GM23338 (cell line): ENCODE measurements at regions not wholly inside any gene's neighbourhood (a gene's known extent, or its start where the extent isn't known, plus 50 kb on each side); places are given as distances from the start of the nearest gene placed in this dataset.

Experiments used
- ATAC-seq: fragments of 200-7000 bp; cut with Tn5 transposase; 3 replicates; pipeline ENCODE4 v1.9.1; 2020
- DNase-seq: peaks from one replicate; pipeline ENCODE4 v3.0.0-alpha.2; 2015; ENCODE audit warnings: low spot score
- H2AFZ ChIP-seq: fragments of 200-600 bp; sonication (generic); 2 replicates; pipeline ENCODE4 v1.8.0; 2016; ENCODE audit warnings: antibody characterized with exemption, mild to moderate bottlenecking, moderate library complexity
- H3F3A ChIP-seq: fragments of 200-600 bp; sonication (generic); replicated peaks from 2 replicates; pipeline ENCODE4 v1.8.0; 2017; ENCODE audit warnings: antibody characterized with exemption, mixed run types, low read depth
- H3K27ac ChIP-seq: fragments of 200-600 bp; sonication (generic); 2 replicates; pipeline ENCODE4 v1.6.1; 2016; ENCODE audit warnings: low read depth
- H3K27me3 ChIP-seq: fragments of 200-600 bp; sonication (generic); 2 replicates; pipeline ENCODE4 v1.8.0; 2016; ENCODE audit warnings: mild to moderate bottlenecking, mixed run types, moderate library complexity; ENCODE audit not compliant: insufficient read depth
- H3K36me3 ChIP-seq: fragments of 200-600 bp; sonication (generic); 2 replicates; pipeline ENCODE4 v1.8.0; 2016; ENCODE audit warnings: mild to moderate bottlenecking; ENCODE audit not compliant: insufficient read depth
- H3K4me1 ChIP-seq: fragments of 200-600 bp; sonication (generic); 2 replicates; pipeline ENCODE4 v1.8.0; 2016; ENCODE audit warnings: mild to moderate bottlenecking, moderate library complexity; ENCODE audit not compliant: insufficient read depth
- H3K4me2 ChIP-seq: fragments of 200-600 bp; sonication (generic); 2 replicates; pipeline ENCODE4 v1.7.1; 2017; ENCODE audit warnings: mixed run types
- H3K4me3 ChIP-seq: fragments of 200-600 bp; sonication (generic); 2 replicates; pipeline ENCODE4 v1.6.1; 2016; ENCODE audit warnings: mixed run types
- H3K79me2 ChIP-seq: fragments of 200-600 bp; sonication (generic); replicated peaks from 2 replicates; pipeline ENCODE4 v1.8.0; 2017; ENCODE audit warnings: mild to moderate bottlenecking; ENCODE audit not compliant: insufficient read depth
- H3K9me2 ChIP-seq: fragments of 200-600 bp; sonication (generic); 2 replicates; pipeline ENCODE4 v1.8.0; 2017; ENCODE audit not compliant: insufficient read depth
- H4K20me1 ChIP-seq: fragments of 200-600 bp; sonication (generic); replicated peaks from 2 replicates; pipeline ENCODE4 v1.8.0; 2017; ENCODE audit warnings: mild to moderate bottlenecking; ENCODE audit not compliant: insufficient read depth
- H3K27ac Mint-ChIP-seq: 2 replicates; pipeline ENCODE4 v1.8.0; 2020; ENCODE audit warnings: inconsistent platforms, mild to moderate bottlenecking, moderate library complexity, mixed read lengths
- H3K27me3 Mint-ChIP-seq: 3 replicates; pipeline ENCODE4 v1.8.0; 2022; ENCODE audit warnings: low read depth, mild to moderate bottlenecking, moderate library complexity, mixed read lengths, inconsistent platforms; ENCODE audit not compliant: insufficient read depth, poor library complexity
- H3K36me3 Mint-ChIP-seq: 3 replicates; pipeline ENCODE4 v1.8.0; 2021; ENCODE audit warnings: low read depth, mild to moderate bottlenecking, inconsistent platforms, moderate library complexity, mixed read lengths
- H3K4me1 Mint-ChIP-seq: 3 replicates; pipeline ENCODE4 v1.8.0; 2020; ENCODE audit warnings: mild to moderate bottlenecking, inconsistent platforms, mixed read lengths
- H3K4me3 Mint-ChIP-seq: 3 replicates; pipeline ENCODE4 v1.8.0; 2021; ENCODE audit warnings: moderate library complexity, mild to moderate bottlenecking, inconsistent platforms, mixed read lengths
- H3K9me3 Mint-ChIP-seq: 3 replicates; pipeline ENCODE4 v1.8.0; 2020; ENCODE audit warnings: moderate library complexity, mild to moderate bottlenecking, inconsistent platforms, mixed read lengths
- CREB1 ChIP-seq: fragments of 250-450 bp; sonication (Bioruptor Pico); IDR thresholded peaks from 2 replicates; pipeline ENCODE4 v1.5.0; 2020; ENCODE audit warnings: low read depth, mild to moderate bottlenecking, moderate library complexity
- CTCF ChIP-seq, 2 experiments: fragments of 200-600 bp in 1 of 2; sonication (generic) in 1 of 2; conservative IDR thresholded peaks; 2 replicates each; pipeline versions ENCODE4 v1.5.1 to v1.6.1; 2016 to 2017; ENCODE audit warnings: antibody characterized with exemption in 2 of 2, low read depth in 2 of 2, mild to moderate bottlenecking in 2 of 2, moderate library complexity in 1 of 2
- ETS1 ChIP-seq: IDR thresholded peaks from 2 replicates; pipeline ENCODE4 v1.6.1; 2016; ENCODE audit warnings: antibody characterized with exemption
- EZH2phosphoT487 ChIP-seq: fragments of 200-600 bp; sonication (generic); IDR thresholded peaks from one replicate; pipeline ENCODE4 v1.8.1; 2018; ENCODE audit warnings: antibody characterized with exemption; ENCODE audit not compliant: unreplicated experiment
- POLR2AphosphoS5 ChIP-seq: IDR thresholded peaks from 2 replicates; pipeline ENCODE4 v1.6.1; 2016; ENCODE audit warnings: antibody characterized with exemption, low read depth
- ZNF114 ChIP-seq: fragments of 250-450 bp; sonication (Bioruptor Pico); IDR thresholded peaks from 2 replicates; pipeline ENCODE4 v1.5.0; 2020; ENCODE audit warnings: mild to moderate bottlenecking, moderate library complexity
- ZNF462 ChIP-seq: fragments of 250-450 bp; sonication (Bioruptor Pico); IDR thresholded peaks from 2 replicates; pipeline ENCODE4 v1.5.0; 2020; ENCODE audit warnings: mild to moderate bottlenecking, moderate library complexity

GRCh38 chr1:168887381-168887780 is 158.4 kb upstream of the DPT start:
- H3K36me3 Mint-ChIP-seq = no peaks in the 10 kb centered on the region; the same call in 2 of the 3 replicates

More at GRCh38 chr1:168887381-168887780, 158.4 kb upstream of the DPT start:
- no peaks in the 10 kb centered on the region for H3K9me2 ChIP-seq
- H3K4me3 ChIP-seq = no peak overlapping the region
- no peaks in the 10 kb centered on the region for H3F3A ChIP-seq
- H3K36me3 ChIP-seq = no peaks in the 10 kb centered on the region
- peaks cover 7% of the 10 kb centered on the region for H3K27me3 Mint-ChIP-seq
- peaks cover 2% of the 10 kb centered on the region; the same call in 2 of the 3 replicates for H3K4me1 Mint-ChIP-seq
- H3K27ac ChIP-seq = no peak overlapping the region
- H3K9me3 Mint-ChIP-seq = peaks cover 4% of the 10 kb centered on the region; the same call in 2 of the 3 replicates
- no peaks in the 10 kb centered on the region for H4K20me1 ChIP-seq
- H3K27ac Mint-ChIP-seq = no peak overlapping the region
- no peaks in the 10 kb centered on the region for H3K79me2 ChIP-seq
- H3K4me1 ChIP-seq = peaks cover 2% of the 10 kb centered on the region; the same call in 1 of the 2 replicates
- ATAC-seq (no peak), DNase-seq (no peak)
- no peaks in the 10 kb centered on the region for H3K27me3 ChIP-seq
- H3K4me3 Mint-ChIP-seq = no peak overlapping the region
- H3K4me2 ChIP-seq = no peak overlapping the region
- H2AFZ ChIP-seq = no peak overlapping the region
- no peak for TF ChIP-seq ZNF462 (CRISPR knock-in tag)
- TF ChIP-seq POLR2AphosphoS5 = no peak
- TF ChIP-seq ETS1 = no peak
- TF ChIP-seq CTCF (conservative IDR thresholded peaks at IDR 0.05; ENCODE audit: low read depth in 2 of 2) = no peak
- no peak for TF ChIP-seq ZNF114 (CRISPR knock-in tag)
- TF ChIP-seq CREB1 (CRISPR knock-in tag) = no peak
- TF ChIP-seq EZH2phosphoT487 = no peak
